Adrenal gland (tissue), 9 donors: ENCODE measurements at regions not wholly inside any gene's neighbourhood (a gene's known extent, or its start where the extent isn't known, plus 50 kb on each side); places are given as distances from the start of the nearest gene placed in this dataset.

ENCODE experiments used
- DNase-seq, 7 donors: peaks; one replicate each; pipeline ENCODE4 v3.0.0-alpha.2; 2019 to 2020
- H3K27ac ChIP-seq, 5 donors: fragments of 200-600 bp; sonication (generic) in 4 of 5; 1 replicate in 3 of 5; 2 replicates in 2 of 5; pipeline versions ENCODE4 v1.5.1 to v1.8.0; 2016 to 2020; ENCODE audit warnings: mild to moderate bottlenecking in 1 of 5
- H3K27me3 ChIP-seq: fragments of 200-600 bp; 2 replicates; pipeline ENCODE4 v1.8.0; 2021
- H3K36me3 ChIP-seq, 2 donors: fragments of 200-600 bp; replicated peaks in 1 of 2; 1 replicate in 1 of 2; 2 replicates in 1 of 2; pipeline versions ENCODE4 v1.5.1 to v1.8.0; 2018 to 2022
- H3K4me1 ChIP-seq, 2 donors: fragments of 200-600 bp; replicated peaks in 1 of 2; 1 replicate in 1 of 2; 2 replicates in 1 of 2; pipeline versions ENCODE4 v1.5.1 to v1.8.0; 2018 to 2021
- H3K4me3 ChIP-seq, 4 donors: fragments of 200-600 bp; sonication (generic) in 3 of 4; one replicate each; pipeline ENCODE4 v1.5.1; 2016 to 2018
- H3K9me3 ChIP-seq, 3 donors: fragments of 200-600 bp; sonication (generic) in 1 of 3; replicated peaks in 1 of 3; 1 replicate in 2 of 3; 2 replicates in 1 of 3; pipeline versions ENCODE4 v1.5.1 to v1.8.0; 2016 to 2021
- CTCF ChIP-seq, 6 experiments: fragments of 450-650 bp in 4 of 6; fragments of 200-600 bp in 2 of 6; sonication (generic) in 1 of 6; IDR thresholded peaks; 1 replicate in 5 of 6; 2 replicates in 1 of 6; pipeline versions ENCODE4 v1.5.1 to v1.8.0; 2016 to 2021; ENCODE audit warnings: antibody characterized with exemption in 6 of 6, mild to moderate bottlenecking in 2 of 6, moderate library complexity in 1 of 6
- POLR2A ChIP-seq, 2 donors: fragments of 450-650 bp; IDR thresholded peaks; one replicate each; pipeline ENCODE4 v1.6.1; 2017; ENCODE audit warnings: antibody characterized with exemption in 2 of 2, mild to moderate bottlenecking in 2 of 2, moderate library complexity in 1 of 2
- WGBS, 4 donors: extraction: QIAGEN DNeasy Blood & Tissue Kit in 2 of 4; methylation state at CpG; one replicate each; pipeline versions ENCODE4 v1.1.5 to v1.1.7; 2013 to 2017; 5-methylcytosine and 5-hydroxymethylcytosine counted together
- intact Hi-C, 2 donors: fragments of 100-400 bp; cut with DNase I; formaldehyde crosslinking; loops; one replicate each; pipeline versions ENCODE4 v1.14.1 to v1.15.0; 2022 to 2023
- donor health status: healthy with polysubstance abuse.
- donor health status: Bipolar disorder and iron deficiency.
- donor health status: DM: yes; HTN: yes; CAD: no.
- donor health status: DM: no; HTN: no; CAD: no.
- donor health status: DM: no; HTN: no; CAD: no.

- intact Hi-C loops, result no loop called here
- TF ChIP-seq CTCF (IDR thresholded peaks at IDR 0.05) (no peak), POLR2A (IDR thresholded peaks at IDR 0.05) (no peak)
- DNase-seq, result no peak
- 77 to 91% (median 88%) methylated on average over 1 of the region's 1 CpG for WGBS, 4 donors
- H3K9me3 ChIP-seq, result peaks cover 0 to 4% (median 0%) of the 10 kb centered on the region in 3 donors
- no peak overlapping the region for H3K4me3 ChIP-seq
- H3K27ac ChIP-seq, result no peak overlapping the region
- no peaks in the 10 kb centered on the region for H3K27me3 ChIP-seq
- no peaks in the 10 kb centered on the region for H3K4me1 ChIP-seq
- no peaks in the 10 kb centered on the region for H3K36me3 ChIP-seq
These were observed 625.8 kb upstream of the SORCS1 start for GRCh38 chr10:107790271-107790670.

- H3K4me3 ChIP-seq, result no peak overlapping the region
- 88 to 100% (median 92%) methylated on average over 1 of the region's 1 CpG; no CpG with 5 or more reads in 1 of the 4 donors for WGBS, 4 donors
- TF ChIP-seq POLR2A (IDR thresholded peaks at IDR 0.05) (no peak), CTCF (IDR thresholded peaks at IDR 0.05) (no peak)
- no peak for DNase-seq
- H3K27ac ChIP-seq, result no peak overlapping the region
- H3K36me3 ChIP-seq, result no peaks in the 10 kb centered on the region
- H3K4me1 ChIP-seq, result no peaks in the 10 kb centered on the region
- no peaks in the 10 kb centered on the region for H3K9me3 ChIP-seq
- H3K27me3 ChIP-seq, result no peaks in the 10 kb centered on the region
- intact Hi-C loops, result no loop called here
These were observed 606.6 kb upstream of the SORCS1 start for GRCh38 chr10:107771066-107771465.

- WGBS, 4 donors, result 71 to 90% (median 76%) methylated on average over 3 of the region's 3 CpGs
- Histone ChIP-seq H3K9me3 (no peaks in the 10 kb centered on the region), H3K4me3 (no peak overlapping the region), H3K4me1 (no peaks in the 10 kb centered on the region), H3K27me3 (no peaks in the 10 kb centered on the region), H3K27ac (no peak overlapping the region), H3K36me3 (no peaks in the 10 kb centered on the region)
- DNase-seq, result no peak
- TF ChIP-seq POLR2A (IDR thresholded peaks at IDR 0.05) (no peak), CTCF (IDR thresholded peaks at IDR 0.05) (no peak)
- intact Hi-C loops, result no loop called here
These were observed 602.7 kb upstream of the SORCS1 start for GRCh38 chr10:107767185-107767584.

GRCh38 chr10:107754814-107755213 is 590.3 kb upstream of the SORCS1 start:
- Histone ChIP-seq H3K9me3 (no peaks in the 10 kb centered on the region), H3K4me3 (no peak overlapping the region), H3K27me3 (no peaks in the 10 kb centered on the region), H3K4me1 (no peaks in the 10 kb centered on the region), H3K27ac (no peak overlapping the region), H3K36me3 (no peaks in the 10 kb centered on the region)
- TF ChIP-seq CTCF (IDR thresholded peaks at IDR 0.05) (no peak), POLR2A (IDR thresholded peaks at IDR 0.05) (no peak)
- DNase-seq, result no peak
- WGBS, 4 donors, result 76 to 85% (median 83%) methylated on average over 2 of the region's 2 CpGs
- intact Hi-C loops, result no loop called here
